HEK293T (cell line): ENCODE measurements at regions not wholly inside any gene's neighbourhood (a gene's known extent, or its start where the extent isn't known, plus 50 kb on each side); places are given as distances from the start of the nearest gene placed in this dataset.

Source experiments
- ARNT ChIP-seq: fragments of 450-650 bp; IDR thresholded peaks from 2 replicates; pipeline ENCODE4 v1.6.1; 2017; ENCODE audit warnings: mild to moderate bottlenecking
- FOXA1 ChIP-seq: fragments of 450-650 bp; IDR thresholded peaks from 2 replicates; pipeline ENCODE4 v1.6.1; 2016; ENCODE audit warnings: mild to moderate bottlenecking
- FOXM1 ChIP-seq: fragments of 450-650 bp; IDR thresholded peaks from 2 replicates; pipeline ENCODE4 v1.6.1; 2017; ENCODE audit warnings: mild to moderate bottlenecking, borderline replicate concordance
- HDGF ChIP-seq: fragments of 450-650 bp; IDR thresholded peaks from 2 replicates; pipeline ENCODE4 v1.6.1; 2017; ENCODE audit warnings: antibody characterized with exemption, borderline replicate concordance
- LEF1 ChIP-seq: fragments of 450-650 bp; IDR thresholded peaks from 2 replicates; pipeline ENCODE4 v1.6.1; 2017; ENCODE audit warnings: mild to moderate bottlenecking, borderline replicate concordance
- SP1 ChIP-seq: fragments of 450-650 bp; IDR thresholded peaks from 2 replicates; pipeline ENCODE4 v1.6.1; 2017
- SUZ12 ChIP-seq: fragments of 450-650 bp; IDR thresholded peaks from 2 replicates; pipeline ENCODE4 v1.6.1; 2016; ENCODE audit warnings: mild to moderate bottlenecking
- ZNF384 ChIP-seq: fragments of 450-650 bp; IDR thresholded peaks from 2 replicates; pipeline ENCODE4 v1.6.1; 2016

GRCh38 chr6:110044096-110044495, 66.0 kb downstream of the GPR6 start:
- no peak for TF ChIP-seq ZNF384
- TF ChIP-seq ARNT = no peak
- no peak for TF ChIP-seq SUZ12
- TF ChIP-seq HDGF = no peak
- no peak for TF ChIP-seq SP1
- no peak for TF ChIP-seq FOXM1
- TF ChIP-seq FOXA1 = no peak
- no peak for TF ChIP-seq LEF1
